ENCODE measurements at regions not wholly inside any gene's neighbourhood (a gene's known extent, or its start where the extent isn't known, plus 50 kb on each side); places are given as distances from the start of the nearest gene placed in this dataset.
A peak's percentile ranks its signal among the peaks of the same experiment; 100 is the strongest.

GRCh38 chr13:80284290-80284689 lies 56.6 kb downstream of the SPRY2 start:
- no peak for DNase-seq

GRCh38 chr13:80278706-80279105 lies 62.2 kb downstream of the SPRY2 start:
- DNase-seq: no peak

- peak; percentile 33 to 73 (median 60) for DNase-seq
Observed at GRCh38 chr13:80276371-80277289, 64.3 kb downstream of the SPRY2 start.

- no peak for DNase-seq
Observed at GRCh38 chr13:80274643-80275042, 66.3 kb downstream of the SPRY2 start.

GRCh38 chr13:80273718-80274117 lies 67.2 kb downstream of the SPRY2 start:
- no peak for DNase-seq

GRCh38 chr13:80265348-80265747 lies 75.6 kb downstream of the SPRY2 start:
- DNase-seq: peak in 3 of 4 experiments; percentile 23 to 55 (median 41)

GRCh38 chr13:80263745-80264513 lies 77.0 kb downstream of the SPRY2 start:
- no peak for DNase-seq

- no peak for DNase-seq
Observed at GRCh38 chr13:80262051-80262695, 78.8 kb downstream of the SPRY2 start.

GRCh38 chr13:80259159-80259558 lies 81.8 kb downstream of the SPRY2 start:
- DNase-seq: no peak

- no peak for DNase-seq
Observed at GRCh38 chr13:80256352-80256932, 84.5 kb downstream of the SPRY2 start.

GRCh38 chr13:80255946-80256345 lies 85.0 kb downstream of the SPRY2 start:
- no peak for DNase-seq

GRCh38 chr13:80251403-80251802 lies 89.5 kb downstream of the SPRY2 start:
- DNase-seq: peak in 2 of 4 experiments; percentile 35 to 56

GRCh38 chr13:80250213-80250810 lies 90.6 kb downstream of the SPRY2 start:
- no peak for DNase-seq

- DNase-seq: no peak
Observed at GRCh38 chr13:80249516-80250212, 91.3 kb downstream of the SPRY2 start.

GRCh38 chr13:80245162-80245733 lies 95.7 kb downstream of the SPRY2 start:
- no peak for DNase-seq

- DNase-seq: peak in 2 of 4 experiments; percentile 28 to 31
Observed at GRCh38 chr13:80244574-80244973, 96.4 kb downstream of the SPRY2 start.

- DNase-seq: no peak
Observed at GRCh38 chr13:80242728-80243427, 98.0 kb downstream of the SPRY2 start.

- DNase-seq: peak in 2 of 4 experiments; percentile 31 to 43
Observed at GRCh38 chr13:80239571-80240255, 101.2 kb downstream of the SPRY2 start.

- no peak for DNase-seq
Observed at GRCh38 chr13:80239116-80239515, 101.8 kb downstream of the SPRY2 start.

- DNase-seq: no peak
Observed at GRCh38 chr13:80237646-80238045, 103.3 kb downstream of the SPRY2 start.
